Breast epithelium (tissue), 3 donors: ENCODE measurements at regions not wholly inside any gene's neighbourhood (a gene's known extent, or its start where the extent isn't known, plus 50 kb on each side); places are given as distances from the start of the nearest gene placed in this dataset.

Experiments used
- POLR2A ChIP-seq: fragments of 450-650 bp; IDR thresholded peaks from one replicate; pipeline ENCODE4 v1.6.1; 2016; ENCODE audit warnings: antibody characterized with exemption, mild to moderate bottlenecking, moderate library complexity
- POLR2AphosphoS5 ChIP-seq, 3 donors: sonication (generic); formaldehyde crosslinking; IDR thresholded peaks; one replicate each; pipeline ENCODE4 v1.6.1; 2017; ENCODE audit warnings: antibody characterized with exemption in 3 of 3
- TF ChIP-seq, protein P1 (sequence below), 3 donors: fragments of 450-650 bp; IDR thresholded peaks; one replicate each; pipeline ENCODE4 v1.5.1; 2016 to 2017; ENCODE audit warnings: antibody characterized with exemption in 3 of 3, mild to moderate bottlenecking in 3 of 3, moderate library complexity in 3 of 3

DNA sequence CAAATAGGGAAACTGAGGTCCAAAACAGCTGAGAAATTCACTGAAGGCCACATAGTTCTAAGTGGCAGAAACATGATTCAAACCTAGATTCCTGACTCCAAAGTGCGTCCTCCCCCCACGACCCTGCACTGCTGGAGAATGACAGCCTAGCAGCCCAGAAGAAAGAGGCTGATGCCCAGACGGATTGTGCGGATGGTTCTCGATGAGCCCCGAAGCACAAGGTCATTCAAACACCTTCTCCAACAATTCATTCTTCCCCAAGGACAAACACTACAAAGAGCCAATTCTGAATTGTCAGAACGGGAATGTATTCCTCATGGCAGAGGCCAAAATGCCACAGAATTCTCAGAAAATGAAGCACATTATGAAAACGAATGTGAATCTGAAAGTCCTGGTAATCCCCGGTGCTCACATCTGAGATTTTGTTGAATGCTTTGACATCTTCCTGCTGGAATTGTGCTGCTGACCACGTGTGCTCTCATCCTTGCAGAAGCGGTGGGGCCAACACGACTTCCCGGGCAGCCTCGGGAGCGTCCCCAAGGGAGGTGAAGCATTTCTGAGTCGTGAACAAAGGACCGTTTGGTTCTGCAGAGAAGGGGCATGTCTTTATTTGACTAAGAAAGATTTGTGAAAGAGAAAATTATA lies 337.0 kb downstream of the EIPR1 start:
- TF ChIP-seq, protein P1, sequence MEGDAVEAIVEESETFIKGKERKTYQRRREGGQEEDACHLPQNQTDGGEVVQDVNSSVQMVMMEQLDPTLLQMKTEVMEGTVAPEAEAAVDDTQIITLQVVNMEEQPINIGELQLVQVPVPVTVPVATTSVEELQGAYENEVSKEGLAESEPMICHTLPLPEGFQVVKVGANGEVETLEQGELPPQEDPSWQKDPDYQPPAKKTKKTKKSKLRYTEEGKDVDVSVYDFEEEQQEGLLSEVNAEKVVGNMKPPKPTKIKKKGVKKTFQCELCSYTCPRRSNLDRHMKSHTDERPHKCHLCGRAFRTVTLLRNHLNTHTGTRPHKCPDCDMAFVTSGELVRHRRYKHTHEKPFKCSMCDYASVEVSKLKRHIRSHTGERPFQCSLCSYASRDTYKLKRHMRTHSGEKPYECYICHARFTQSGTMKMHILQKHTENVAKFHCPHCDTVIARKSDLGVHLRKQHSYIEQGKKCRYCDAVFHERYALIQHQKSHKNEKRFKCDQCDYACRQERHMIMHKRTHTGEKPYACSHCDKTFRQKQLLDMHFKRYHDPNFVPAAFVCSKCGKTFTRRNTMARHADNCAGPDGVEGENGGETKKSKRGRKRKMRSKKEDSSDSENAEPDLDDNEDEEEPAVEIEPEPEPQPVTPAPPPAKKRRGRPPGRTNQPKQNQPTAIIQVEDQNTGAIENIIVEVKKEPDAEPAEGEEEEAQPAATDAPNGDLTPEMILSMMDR (IDR thresholded peaks at IDR 0.05), result no peak
- TF ChIP-seq POLR2AphosphoS5 (IDR thresholded peaks at IDR 0.05), result no peak
- TF ChIP-seq POLR2A, result no peak
